ENCODE measurements at regions not wholly inside any gene's neighbourhood (a gene's known extent, or its start where the extent isn't known, plus 50 kb on each side); places are given as distances from the start of the nearest gene placed in this dataset.

GRCh38 chr1:195637539-195637938 is 970.7 kb downstream of the KCNT2 start:
- Histone ChIP-seq H3K9me3 (no peaks in the 10 kb centered on the region), H3K4me1 (no peaks in the 10 kb centered on the region), H3K36me3 (no peaks in the 10 kb centered on the region), H3K4me3 (no peak overlapping the region), H3K27ac (no peak overlapping the region), H3K27me3 (no peaks in the 10 kb centered on the region)
- TF ChIP-seq POLR2A (IDR thresholded peaks at IDR 0.05) (no peak), CTCF (IDR thresholded peaks at IDR 0.05) (no peak)
- DNase-seq = no peak

- DNase-seq = no peak
- Histone ChIP-seq H3K9me3 (no peaks in the 10 kb centered on the region), H3K27me3 (no peaks in the 10 kb centered on the region), H3K36me3 (no peaks in the 10 kb centered on the region), H3K4me1 (no peaks in the 10 kb centered on the region), H3K27ac (no peak overlapping the region), H3K4me3 (no peak overlapping the region)
- no peak for TF ChIP-seq CTCF (IDR thresholded peaks at IDR 0.05)
These were observed 990.0 kb downstream of the KCNT2 start for GRCh38 chr1:195618287-195618686.

- Histone ChIP-seq H3K27me3 (no peaks in the 10 kb centered on the region), H3K4me3 (no peak overlapping the region), H3K9me3 (no peaks in the 10 kb centered on the region), H3K27ac (no peak overlapping the region), H3K36me3 (no peaks in the 10 kb centered on the region), H3K4me1 (no peaks in the 10 kb centered on the region)
- no peak for DNase-seq
- TF ChIP-seq CTCF (IDR thresholded peaks at IDR 0.05) (no peak), POLR2A (IDR thresholded peaks at IDR 0.05) (no peak)
These were observed 991.1 kb downstream of the KCNT2 start for GRCh38 chr1:195617106-195617505.

GRCh38 chr1:195608883-195609282 is 999.4 kb downstream of the KCNT2 start:
- no peak for DNase-seq
- no peak overlapping the region for H3K27ac ChIP-seq
- no peaks in the 10 kb centered on the region for H3K27me3 ChIP-seq
- no peaks in the 10 kb centered on the region for H3K4me1 ChIP-seq
- no peak overlapping the region for H3K4me3 ChIP-seq
- H3K9me3 ChIP-seq = no peaks in the 10 kb centered on the region
- H3K36me3 ChIP-seq = no peaks in the 10 kb centered on the region
- TF ChIP-seq POLR2A (IDR thresholded peaks at IDR 0.05) (no peak), CTCF (IDR thresholded peaks at IDR 0.05) (no peak)

- TF ChIP-seq POLR2A (IDR thresholded peaks at IDR 0.05) (no peak), CTCF (IDR thresholded peaks at IDR 0.05) (no peak)
- Histone ChIP-seq H3K4me1 (no peaks in the 10 kb centered on the region), H3K4me3 (no peak overlapping the region), H3K27me3 (no peaks in the 10 kb centered on the region), H3K27ac (no peak overlapping the region), H3K9me3 (no peaks in the 10 kb centered on the region), H3K36me3 (no peaks in the 10 kb centered on the region)
- DNase-seq = no peak
These were observed 1001.8 kb downstream of the KCNT2 start for GRCh38 chr1:195606483-195606882.

- Histone ChIP-seq H3K27ac (no peak overlapping the region), H3K36me3 (no peaks in the 10 kb centered on the region), H3K27me3 (no peaks in the 10 kb centered on the region), H3K9me3 (no peaks in the 10 kb centered on the region), H3K4me1 (no peaks in the 10 kb centered on the region), H3K4me3 (no peak overlapping the region)
- no peak for TF ChIP-seq POLR2A (IDR thresholded peaks at IDR 0.05)
- no peak for TF ChIP-seq CTCF (IDR thresholded peaks at IDR 0.05)
- DNase-seq = no peak
These were observed 1004.0 kb downstream of the KCNT2 start for GRCh38 chr1:195604287-195604686.
